Fibroblast of the aortic adventitia (primary cell): ENCODE measurements at regions not wholly inside any gene's neighbourhood (a gene's known extent, or its start where the extent isn't known, plus 50 kb on each side); places are given as distances from the start of the nearest gene placed in this dataset.

ENCODE experiments used
- DNase-seq: peaks from one replicate; pipeline ENCODE4 v3.0.0-alpha.2; 2010; ENCODE audit warnings: low read depth
- H3K4me3 ChIP-seq: 2 replicates; pipeline ENCODE4 v1.5.1; 2011; ENCODE audit warnings: low read depth, mild to moderate bottlenecking, control low read depth, low read length, moderate library complexity
- CTCF ChIP-seq: IDR thresholded peaks from 2 replicates; pipeline ENCODE4 v1.5.1; 2011; ENCODE audit warnings: mild to moderate bottlenecking, low read length, control low read depth, inconsistent platforms; ENCODE audit not compliant: insufficient read depth

DNA sequence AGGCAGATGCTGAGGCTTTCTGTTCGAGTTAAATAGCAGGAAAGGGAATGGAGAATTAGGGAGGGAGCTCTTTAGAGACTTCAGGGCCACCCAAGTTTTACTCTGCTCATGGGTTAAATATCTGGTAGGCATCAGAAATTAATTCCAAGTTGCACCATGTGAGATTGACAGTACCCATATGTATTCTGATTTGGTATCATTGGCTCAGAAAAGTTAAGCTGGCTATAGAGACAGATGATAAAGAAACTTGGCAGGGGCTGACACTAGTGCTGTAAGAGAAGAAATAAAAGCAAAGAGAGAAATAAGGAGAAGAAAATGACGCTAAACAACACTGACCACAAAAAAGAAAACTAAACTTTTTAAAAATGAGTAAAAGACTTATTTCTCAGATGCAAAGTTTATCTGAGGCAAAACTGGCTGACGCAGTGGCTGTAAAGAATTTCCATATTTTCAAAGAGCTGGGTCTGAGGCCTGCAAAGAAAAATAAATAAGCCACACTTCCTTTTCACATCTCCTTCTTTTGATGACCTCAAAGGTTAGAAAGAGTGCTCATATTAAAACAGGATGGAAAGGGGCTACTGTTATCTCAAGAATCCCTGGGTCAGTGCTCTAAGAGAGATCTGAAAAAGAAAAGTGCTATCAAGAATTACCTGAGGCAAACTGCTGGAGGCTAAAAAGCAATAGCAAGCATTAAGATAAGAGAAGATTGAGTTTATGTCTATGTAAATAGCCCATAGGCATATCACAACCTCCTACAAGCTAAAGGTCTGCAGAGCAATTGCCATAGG lies 399.0 kb upstream of the MEF2C start:
- TF ChIP-seq CTCF: no peak
- no peak overlapping the region for H3K4me3 ChIP-seq
- peak; percentile 47 for DNase-seq

DNA sequence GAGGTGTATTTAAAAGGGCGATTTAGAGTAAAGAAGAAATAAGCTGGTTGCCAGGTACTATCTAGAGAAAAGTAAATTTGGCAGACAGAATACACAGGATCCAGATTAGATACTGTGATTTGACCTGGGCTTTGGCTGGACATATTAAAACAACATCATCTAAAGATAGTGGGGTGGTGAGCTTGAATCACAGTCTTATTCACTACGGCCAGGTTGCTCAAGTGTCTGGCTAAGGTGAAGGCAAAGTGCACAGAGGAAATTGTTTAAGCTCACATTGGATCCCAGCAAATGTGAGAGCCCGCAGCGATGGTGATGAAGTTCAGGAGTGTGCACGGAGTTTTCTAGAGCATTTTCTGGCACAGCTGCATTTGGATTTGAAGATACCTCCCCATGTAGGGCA lies 398.2 kb upstream of the MEF2C start:
- H3K4me3 ChIP-seq: no peak overlapping the region
- DNase-seq: no peak
- TF ChIP-seq CTCF: no peak

DNA sequence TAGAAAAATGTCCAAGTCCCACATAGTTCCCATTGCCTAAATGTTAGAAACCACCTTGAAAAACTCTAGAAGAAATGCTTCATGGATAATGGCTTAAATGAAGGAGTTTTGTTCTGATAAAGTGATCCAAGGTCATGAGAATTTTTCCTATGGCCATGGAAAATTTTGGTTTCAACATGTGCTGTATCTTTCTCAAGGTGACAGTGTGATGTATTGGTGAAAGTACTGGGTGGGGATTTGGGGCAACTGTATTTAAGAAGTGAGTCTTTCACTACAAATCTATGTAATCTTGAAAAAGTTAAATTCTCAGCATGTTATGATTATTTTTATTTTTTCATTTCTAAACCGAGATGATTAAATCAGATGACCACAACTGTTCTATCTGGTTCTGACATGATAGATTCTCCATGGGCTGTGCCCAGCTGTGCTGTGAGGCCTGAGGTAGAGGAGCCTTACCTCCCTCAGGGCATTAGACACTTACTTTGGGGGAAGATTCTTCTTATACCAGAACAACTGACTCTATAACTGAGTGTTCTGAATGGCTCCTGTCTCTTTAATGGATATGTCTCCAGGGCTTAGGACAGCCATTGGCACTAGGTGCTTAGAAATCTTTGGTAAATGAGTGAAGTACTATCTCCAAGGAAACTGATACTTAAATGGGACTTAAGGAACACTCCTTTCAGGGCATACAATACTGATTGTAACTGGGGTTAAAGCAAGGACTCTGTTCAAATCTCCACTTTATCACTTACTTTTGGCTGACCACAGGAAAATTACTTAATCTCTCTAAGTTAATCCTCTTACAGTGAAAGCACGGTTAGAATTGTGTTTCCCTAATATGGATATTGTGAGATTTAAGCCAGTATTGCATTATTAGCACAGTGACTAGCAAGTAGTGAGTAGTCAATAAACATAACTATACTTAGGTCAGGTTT lies 397.4 kb upstream of the MEF2C start:
- no peak overlapping the region for H3K4me3 ChIP-seq
- no peak for DNase-seq
- no peak for TF ChIP-seq CTCF

- no peak for TF ChIP-seq CTCF
- DNase-seq: no peak
- H3K4me3 ChIP-seq: no peak overlapping the region
These were observed 396.5 kb upstream of the MEF2C start for GRCh38 chr5:89279391-89280036.

DNA sequence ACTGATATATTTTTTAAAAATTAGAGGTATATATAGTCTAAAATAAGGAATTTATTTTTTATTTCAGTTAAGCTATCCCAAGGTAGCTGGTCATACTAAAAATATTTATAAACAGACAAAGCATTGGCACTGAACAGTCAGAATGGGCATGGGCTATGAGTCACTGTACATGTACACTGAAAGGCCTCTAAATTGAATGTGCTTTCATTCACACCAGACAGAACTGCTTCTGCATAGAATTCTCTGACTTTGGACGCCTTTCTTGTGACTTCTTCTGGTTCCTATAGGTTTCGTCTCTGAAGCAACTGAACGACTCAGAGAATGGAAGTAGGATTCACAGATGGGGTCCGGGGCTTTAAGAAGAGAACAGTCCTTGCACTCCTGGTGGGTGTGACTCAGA lies 394.8 kb upstream of the MEF2C start:
- H3K4me3 ChIP-seq: no peak overlapping the region
- DNase-seq: peak; percentile 49
- no peak for TF ChIP-seq CTCF

DNA sequence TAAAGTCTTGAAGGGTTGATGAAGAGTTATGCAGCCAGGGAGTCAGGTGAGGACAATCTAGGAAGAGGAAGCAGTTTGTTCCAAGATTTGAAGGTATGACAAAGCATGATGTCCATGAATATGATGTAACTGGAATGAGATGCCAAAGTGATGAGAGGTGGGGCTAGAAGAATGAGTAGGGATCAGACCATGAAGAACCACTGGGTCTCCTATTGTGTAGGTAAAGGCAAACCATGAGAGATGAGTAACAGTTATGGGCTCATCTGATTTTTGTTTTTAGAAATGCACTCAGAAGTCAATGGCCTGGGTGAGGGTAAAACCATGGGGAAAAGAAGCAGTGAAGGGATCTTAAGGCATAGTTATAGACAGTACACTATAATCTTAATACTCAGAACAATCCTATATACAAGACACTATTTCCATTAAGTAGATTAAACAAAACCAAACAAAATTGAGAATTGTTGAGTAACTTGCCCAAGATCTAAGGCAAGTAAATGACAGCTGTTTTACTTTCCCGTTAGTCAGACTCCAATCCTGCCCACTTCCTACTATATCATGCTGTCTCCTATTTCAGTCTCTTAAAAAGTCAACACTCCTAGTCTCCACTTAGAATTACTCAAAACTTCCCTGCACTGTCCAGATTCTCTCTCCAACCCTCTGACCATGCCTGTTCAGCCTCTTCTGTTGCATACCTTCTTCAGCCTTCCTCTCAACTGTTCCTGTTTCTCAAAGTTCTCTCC lies 393.8 kb upstream of the MEF2C start:
- TF ChIP-seq CTCF: no peak
- no peak overlapping the region for H3K4me3 ChIP-seq
- no peak for DNase-seq
